Testis (tissue), 2 donors: ENCODE measurements at regions not wholly inside any gene's neighbourhood (a gene's known extent, or its start where the extent isn't known, plus 50 kb on each side); places are given as distances from the start of the nearest gene placed in this dataset.

Source experiments
- CTCF ChIP-seq, 3 experiments: fragments of 450-650 bp in 2 of 3; fragments of 200-600 bp in 1 of 3; sonication (generic) in 1 of 3; IDR thresholded peaks; one replicate each; pipeline ENCODE4 v1.5.1; 2016 to 2019; ENCODE audit warnings: antibody characterized with exemption in 3 of 3, mild to moderate bottlenecking in 2 of 3, moderate library complexity in 1 of 3
- POLR2A ChIP-seq: fragments of 450-650 bp; IDR thresholded peaks from one replicate; pipeline ENCODE4 v1.6.1; 2017; ENCODE audit warnings: antibody characterized with exemption, mild to moderate bottlenecking, moderate library complexity

GRCh38 chr17:5971969-5972368 is 98.2 kb upstream of the WSCD1 start:
- no peak for TF ChIP-seq CTCF (IDR thresholded peaks at IDR 0.05)
- TF ChIP-seq POLR2A: no peak
